GM18870 (cell line): ENCODE measurements at regions not wholly inside any gene's neighbourhood (a gene's known extent, or its start where the extent isn't known, plus 50 kb on each side); places are given as distances from the start of the nearest gene placed in this dataset.

Experiments used
- ATAC-seq: cut with Tn5 transposase; IDR thresholded peaks from one replicate; pipeline ENCODE4 v1.9.1; 2021; ENCODE audit warnings: moderate library complexity; ENCODE audit not compliant: unreplicated experiment

DNA sequence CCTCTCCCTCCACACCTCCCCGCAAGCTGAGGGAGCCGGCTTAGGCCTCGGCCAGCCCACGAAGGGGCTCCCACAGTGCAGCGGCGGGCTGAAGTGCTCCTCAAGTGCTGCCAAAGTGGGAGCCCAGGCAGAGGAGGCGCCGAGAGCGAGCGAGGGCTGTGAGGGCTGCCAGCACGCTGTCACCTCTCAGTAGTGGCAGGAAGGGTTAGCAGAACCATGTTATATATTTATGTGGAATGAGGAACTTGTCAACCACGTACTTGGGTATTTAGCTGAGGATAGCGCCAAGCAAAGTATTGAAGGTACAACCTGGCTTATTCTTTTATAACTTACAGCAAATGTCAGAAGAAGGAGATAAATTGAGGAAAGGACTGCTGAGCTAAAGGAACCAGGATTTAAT is 144.1 kb upstream of the MGAT5 start:
- ATAC-seq = no peak

DNA sequence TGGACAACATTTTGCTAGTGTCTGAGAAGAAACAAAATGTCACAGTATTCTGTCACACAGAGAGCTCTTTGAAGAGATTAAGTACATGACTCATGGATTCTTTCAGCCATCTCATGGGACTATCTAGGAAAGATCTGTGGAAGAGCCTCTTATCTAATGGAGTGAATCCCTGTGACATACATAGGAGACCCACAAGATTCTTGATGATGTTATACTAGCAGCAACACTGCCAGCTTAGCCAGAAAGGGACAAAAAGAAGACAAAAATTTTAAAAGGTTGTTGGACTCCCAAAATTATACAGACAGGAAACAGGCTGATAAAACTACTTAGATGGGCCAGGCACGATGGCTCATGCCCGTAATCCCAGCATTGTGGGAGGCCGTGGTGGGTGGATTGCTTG is 143.3 kb upstream of the MGAT5 start:
- no peak for ATAC-seq

DNA sequence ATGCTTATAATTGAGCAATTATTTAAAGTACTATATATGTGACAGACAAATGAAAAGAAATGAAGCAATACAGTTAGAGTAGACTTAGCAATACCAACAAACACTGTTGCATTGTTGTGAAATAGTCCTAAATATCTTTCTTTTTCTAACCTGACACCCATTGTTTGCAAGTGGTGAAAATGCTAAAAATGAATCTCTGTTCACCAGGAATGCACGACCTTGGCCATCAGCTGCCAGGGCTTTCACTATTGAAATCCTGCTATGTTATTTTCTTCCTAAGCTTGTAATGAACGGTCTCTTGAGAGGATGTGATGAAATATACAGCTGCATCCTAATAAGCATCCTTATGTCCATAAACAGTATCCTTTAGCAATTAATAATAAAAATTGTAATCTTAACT is 136.2 kb upstream of the MGAT5 start:
- no peak for ATAC-seq

DNA sequence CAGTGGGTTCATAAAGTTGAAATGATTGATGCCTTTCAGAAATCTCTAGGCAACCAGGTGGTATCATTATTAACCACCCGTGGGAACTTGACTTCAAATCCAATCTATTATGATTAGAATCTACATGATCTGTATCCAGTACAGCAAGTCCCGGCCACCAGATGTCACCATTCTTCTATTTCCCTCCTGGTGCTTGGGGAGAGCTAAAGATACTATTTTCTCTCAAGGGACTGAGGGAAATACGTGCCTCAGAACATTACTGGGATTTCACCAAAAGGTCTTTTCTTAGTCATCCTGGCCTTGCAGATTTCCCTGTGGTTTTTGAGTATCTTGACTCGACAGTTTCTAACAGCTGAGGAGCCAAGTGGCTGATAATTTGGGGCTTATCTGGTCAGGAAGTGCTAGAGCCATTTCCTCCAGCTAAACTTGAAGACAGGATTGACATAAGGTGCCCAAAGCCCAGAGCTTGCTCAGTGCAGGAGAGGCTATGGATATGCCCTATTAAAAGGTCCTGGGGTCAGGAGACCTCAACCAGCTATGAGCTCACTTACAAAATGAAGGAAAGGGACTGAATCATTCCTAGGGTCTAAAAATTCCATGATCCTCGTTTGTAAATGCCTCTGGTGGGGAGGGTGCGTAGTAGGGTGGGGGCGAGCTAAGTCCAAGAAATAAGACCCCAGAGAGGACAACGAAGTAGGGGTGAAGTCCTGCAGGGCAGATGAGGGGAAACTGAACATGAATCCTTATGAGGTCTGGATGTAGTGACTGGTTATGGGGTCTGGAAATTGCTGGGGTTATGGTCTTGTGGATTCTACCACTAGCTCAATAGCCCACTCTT is 135.4 kb upstream of the MGAT5 start:
- ATAC-seq = peak; percentile 78

DNA sequence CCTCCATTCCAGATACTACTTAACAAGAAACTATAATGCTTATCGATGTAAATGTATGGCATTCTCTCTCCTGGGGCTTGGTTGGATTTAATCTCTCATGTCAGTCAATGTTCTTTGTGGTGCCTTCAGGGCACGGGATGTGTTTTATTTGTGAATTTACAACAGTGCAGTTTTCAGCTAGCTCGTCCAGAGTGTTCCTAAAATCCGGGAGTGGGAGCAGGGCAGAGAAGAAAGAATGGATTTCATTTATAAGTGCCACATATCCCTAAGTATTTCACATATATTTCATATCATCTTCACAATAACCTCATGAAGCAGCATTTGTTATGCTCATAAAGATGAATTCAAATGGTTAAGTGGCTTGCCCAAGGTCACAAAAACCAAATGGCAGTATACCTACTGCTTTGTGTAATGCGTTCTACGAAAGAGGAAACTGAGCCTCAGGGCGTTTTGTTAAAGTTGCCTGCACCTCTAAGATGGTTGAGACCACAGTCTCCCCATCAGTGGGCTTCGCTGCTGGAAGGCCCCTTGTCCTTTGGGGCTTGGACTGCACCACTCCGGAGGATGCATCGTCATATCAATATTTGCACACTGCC is 134.7 kb upstream of the MGAT5 start:
- ATAC-seq = peak; percentile 6

DNA sequence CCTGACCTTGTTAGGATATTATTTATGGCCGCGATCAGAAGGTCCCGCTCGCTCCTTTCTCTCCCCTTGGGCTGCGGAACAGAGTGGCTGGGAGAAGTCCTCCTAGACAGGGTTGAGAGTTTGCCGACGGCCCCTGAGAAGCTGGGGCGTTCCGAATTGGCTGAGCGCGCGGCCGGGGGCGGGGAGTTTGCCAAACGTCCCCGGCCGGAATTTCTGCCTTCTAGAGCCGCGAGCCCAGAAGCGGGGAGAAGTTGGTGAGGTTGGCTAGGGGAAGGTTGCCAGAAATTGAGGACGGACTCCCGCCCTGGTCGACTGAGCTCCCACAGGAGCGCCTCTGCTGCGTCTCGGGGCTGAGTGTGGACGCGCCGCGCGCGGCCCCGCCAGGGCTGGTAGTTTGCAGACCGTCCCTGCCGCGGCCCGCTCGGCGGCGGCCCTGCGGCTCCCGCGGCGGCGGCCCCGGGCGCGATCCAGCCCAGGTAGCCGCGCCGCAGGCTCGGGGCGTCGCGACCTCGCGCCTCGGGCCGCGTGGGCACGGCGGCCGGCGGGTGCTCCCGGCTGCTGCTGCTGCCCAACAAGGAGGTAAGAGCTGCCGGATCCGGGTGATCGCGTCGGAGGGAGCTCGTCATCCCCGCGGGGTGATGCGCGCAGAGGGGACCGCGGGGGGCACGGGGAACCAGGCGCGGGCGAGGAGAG is 134.0 kb upstream of the MGAT5 start:
- peak; percentile 42 for ATAC-seq

DNA sequence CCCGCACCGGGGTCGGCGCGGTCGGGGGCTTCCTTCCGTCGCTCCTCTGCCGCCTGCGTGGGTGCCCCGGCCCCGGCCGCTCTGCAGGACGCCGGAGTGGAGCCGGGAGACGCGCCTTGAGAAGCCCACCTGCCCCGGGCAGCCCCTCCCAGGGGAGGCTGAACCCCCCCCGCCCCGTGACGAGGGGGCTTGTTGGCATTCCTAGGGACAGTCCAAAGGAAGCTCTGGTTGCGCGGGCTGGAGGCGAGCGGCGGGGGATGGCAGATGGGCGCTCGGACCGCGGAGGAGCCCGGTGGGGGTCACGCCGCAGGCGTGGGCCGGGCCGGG is 133.5 kb upstream of the MGAT5 start:
- ATAC-seq = no peak

DNA sequence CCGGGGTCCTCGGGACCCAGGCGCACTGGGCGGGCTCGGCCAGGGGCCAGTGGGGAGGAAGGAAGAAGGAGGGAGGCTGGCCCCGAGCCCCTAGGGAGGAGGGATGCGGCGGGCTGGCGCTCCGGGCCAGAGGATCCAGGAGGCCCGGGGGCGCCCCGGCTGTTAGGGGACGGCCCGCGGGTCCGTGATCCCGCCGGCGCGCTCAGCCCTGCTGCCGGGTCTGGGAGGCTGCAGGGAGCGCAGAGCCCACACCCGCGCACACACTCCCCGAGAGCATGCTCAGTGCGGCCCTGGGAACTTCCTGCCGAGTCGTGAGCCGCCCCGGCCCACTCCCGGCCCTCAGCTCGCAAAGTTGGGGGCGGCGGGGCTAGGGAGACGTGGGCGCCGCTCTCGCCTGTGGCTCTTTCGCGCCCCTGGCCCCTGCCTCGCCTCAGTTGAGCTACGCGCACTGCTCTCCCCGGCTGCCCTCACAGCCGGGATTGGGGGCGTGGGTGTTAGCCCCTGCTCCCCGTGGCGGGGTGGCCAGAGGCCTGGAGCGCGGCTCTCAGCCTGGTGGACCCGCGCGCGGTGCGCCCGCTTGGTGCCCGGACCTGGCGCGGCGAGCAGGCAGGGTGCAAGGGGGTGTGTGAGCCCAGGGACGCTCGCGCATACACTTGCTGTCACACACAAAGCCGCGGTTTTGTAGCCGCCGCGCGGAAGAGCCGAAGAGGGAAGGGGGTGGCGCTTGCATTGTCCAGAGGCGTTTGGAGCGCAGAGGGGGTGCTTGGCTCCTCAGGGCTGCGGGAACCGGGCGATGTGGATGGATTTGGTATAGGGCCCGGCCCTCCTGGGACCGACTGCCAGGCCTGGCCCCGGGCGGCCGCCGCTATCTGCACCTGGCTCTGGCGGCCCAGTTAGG is 132.9 kb upstream of the MGAT5 start:
- peak; percentile 24 for ATAC-seq

DNA sequence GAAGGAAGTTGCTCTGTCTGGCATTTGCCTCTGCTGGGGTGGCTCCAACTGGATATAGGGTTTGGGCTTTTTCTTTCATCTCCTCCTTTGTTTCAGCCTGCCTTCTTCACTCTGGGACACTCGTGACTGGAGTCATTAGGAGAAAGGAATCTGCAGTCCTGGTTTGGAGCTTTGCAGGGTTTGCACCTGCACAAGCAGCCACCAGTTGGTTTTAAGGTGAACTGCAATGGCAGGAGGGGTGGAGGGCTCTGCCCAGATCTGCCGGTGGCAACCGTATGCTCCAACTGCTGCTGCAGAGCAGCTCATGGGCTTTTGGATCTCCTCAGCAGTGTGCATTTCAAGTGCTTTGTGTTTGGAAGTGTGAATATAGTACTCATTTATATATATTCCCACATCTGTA is 131.3 kb upstream of the MGAT5 start:
- no peak for ATAC-seq

DNA sequence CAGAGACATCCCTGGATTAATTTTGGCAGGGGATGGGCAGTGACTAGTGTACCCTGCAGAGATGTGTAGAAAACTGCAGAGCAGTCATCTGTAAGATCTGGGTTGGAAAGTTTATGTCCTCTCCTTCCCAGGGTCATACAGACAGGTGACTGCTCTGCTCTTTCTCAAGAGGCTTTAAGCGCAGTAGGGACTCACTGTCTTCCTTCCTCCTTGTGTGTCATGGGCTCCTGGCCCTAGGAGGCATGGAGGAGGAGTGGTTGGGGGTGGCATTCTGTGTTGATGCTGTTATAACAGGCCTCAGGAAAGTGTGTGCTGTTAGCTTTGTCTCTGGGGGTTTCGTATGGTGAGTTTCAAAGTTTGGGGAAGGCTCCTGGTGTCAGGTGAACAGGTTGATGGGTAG is 130.5 kb upstream of the MGAT5 start:
- no peak for ATAC-seq

DNA sequence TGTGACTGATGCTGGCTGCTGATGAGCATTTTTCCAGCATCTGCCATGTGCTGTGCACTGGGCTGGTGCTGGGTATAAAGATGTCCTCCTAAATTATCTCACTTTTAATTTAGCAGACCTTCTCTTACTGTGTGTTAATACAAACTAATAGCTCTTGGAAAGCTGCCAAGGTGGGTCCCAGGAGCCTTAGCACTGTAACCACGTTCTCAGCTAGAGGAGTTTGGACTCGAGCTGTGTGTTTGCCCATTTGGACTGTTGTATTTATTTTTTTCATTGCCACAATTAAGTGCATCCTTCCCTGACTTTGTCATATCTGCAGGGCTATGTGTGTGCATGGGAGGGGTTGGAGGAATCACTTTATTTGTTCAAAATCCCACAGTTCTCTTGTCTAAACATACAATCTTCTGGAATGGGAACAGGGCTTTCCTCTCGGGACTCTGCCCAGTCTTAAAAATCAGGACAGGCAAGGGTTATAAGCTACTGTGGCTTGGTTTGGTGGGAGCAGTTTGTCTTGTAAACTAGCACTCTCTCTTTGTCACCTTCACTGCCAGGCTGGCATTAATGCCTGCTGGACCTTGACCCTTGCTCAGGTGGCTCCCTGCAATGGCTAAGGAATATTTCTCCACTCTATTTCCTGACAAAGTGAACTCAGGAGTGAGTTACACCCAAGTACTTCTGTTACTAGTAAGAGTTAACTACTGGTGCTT is 129.7 kb upstream of the MGAT5 start:
- no peak for ATAC-seq

DNA sequence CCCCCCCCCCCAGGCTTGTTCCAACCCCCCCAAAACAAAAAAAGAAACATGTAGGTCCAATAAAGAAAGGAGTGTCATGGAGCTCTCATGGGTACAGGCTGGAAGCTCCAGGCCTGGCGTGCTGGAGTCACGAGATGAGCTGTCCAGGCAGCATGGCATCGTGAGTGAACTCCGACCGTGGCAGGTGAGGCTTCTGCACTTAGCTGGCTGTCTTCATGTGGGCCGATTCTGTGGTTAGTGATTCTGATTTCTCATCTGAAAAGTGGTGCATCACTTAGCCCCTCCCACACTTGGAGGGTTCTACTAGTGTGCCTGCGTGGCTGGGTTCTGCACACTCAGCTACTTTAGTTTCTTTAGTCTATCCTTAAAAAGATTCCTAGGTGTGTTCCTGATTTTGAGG is 126.4 kb upstream of the MGAT5 start:
- ATAC-seq = peak; percentile 61

DNA sequence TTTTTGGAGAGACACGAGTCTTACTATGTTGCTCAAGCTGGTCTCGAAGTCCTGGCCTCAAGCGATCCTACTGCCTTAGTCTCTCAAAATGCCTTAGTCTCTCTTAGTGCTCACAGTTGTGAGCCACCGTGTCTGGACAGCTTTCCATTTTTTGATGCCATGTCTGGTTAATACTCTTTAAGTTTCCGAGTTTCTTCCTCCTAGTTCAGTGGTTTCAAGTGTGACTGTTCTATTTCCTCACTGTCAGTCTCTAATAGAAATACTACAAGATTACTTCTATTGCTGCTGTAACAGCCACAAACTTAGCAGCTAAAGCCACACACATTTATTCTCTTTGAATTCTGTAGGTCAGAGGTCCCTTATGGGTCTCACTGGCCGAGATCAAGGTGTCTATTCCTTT is 125.1 kb upstream of the MGAT5 start:
- no peak for ATAC-seq

DNA sequence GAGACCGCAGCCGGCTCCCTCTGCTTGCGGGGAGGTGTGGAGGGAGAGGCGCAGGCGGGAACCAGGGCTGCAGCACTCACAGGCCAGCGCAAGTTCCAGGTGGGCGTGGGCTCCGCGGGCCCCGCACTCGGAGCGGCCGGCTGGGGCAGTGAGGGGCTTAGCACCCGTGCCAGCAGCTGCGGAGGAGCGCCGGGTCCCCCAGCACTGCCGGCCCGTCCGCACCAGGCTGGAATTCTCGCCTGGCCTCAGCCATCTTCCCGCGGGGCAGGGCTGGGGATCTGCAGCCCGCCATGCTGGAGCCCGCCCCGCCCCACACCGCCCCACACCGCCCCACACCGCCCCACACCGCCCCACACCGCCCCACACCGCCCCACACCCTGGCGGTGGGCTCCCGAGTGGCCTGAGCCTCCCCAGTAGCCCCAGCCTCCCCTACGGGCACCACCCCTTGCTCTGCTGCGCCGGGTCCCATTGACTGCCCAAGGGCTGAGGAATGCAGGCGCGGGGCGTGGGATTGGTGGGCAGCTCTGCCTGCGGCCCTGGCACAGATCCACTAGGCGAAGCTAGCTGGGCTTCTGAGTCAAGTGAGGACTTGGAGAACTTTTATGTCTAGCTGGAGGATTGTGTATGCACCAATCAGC is 123.9 kb upstream of the MGAT5 start:
- ATAC-seq = no peak

DNA sequence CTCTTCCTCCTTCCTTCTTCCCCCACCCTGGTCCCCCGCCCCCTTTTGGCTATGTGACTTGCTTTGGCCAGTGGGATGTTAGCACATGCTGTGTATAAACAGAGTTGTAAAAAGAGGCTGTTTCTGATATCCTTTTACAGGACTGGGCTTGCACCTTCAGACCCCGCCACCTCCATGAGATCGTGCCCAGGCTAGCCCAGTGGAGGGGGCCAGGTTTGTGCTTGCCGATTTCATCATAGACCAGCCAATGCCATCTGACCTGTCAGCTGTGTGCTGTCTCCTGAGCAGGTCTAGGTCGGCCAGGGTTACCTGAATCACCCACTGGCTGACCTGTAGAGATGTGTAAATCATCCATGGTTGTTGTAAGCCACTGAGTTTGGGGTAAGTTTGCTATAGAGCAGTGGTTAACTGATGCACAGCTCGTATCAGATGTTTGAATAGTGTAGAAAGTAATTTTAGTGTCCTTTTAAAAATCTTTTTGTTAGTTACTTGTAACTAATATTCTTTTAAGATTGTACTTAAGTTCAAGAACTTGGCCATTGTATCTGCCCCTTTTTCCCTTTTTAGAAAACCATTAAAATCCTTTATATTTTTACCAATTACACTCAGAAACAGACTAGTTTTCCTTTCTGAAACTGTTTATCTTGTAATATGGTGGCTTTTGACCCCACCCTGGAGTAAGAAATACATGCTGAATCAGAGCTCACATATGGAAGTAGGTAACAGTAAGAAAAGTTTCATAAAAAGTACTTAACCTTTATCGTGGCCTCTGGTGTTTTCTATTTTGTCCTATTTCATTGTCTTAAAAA is 122.0 kb upstream of the MGAT5 start:
- no peak for ATAC-seq

DNA sequence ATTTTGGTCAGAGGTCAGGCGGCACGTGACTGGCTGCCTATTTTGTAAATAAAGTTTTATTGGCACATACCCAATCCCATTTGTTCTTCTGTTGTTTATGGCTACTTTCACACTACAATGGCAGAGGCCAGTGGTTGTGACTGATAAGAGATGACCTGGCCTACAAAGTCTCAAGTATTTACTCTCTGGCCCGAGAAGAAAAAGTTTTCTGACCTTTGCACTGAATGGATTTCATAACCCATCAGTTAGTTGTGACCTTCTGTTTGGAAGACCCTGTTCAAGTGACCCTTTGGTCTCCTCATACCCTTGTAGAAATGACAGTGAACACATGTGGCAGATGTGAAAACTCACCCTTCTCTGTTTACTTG is 121.4 kb upstream of the MGAT5 start:
- ATAC-seq = no peak

DNA sequence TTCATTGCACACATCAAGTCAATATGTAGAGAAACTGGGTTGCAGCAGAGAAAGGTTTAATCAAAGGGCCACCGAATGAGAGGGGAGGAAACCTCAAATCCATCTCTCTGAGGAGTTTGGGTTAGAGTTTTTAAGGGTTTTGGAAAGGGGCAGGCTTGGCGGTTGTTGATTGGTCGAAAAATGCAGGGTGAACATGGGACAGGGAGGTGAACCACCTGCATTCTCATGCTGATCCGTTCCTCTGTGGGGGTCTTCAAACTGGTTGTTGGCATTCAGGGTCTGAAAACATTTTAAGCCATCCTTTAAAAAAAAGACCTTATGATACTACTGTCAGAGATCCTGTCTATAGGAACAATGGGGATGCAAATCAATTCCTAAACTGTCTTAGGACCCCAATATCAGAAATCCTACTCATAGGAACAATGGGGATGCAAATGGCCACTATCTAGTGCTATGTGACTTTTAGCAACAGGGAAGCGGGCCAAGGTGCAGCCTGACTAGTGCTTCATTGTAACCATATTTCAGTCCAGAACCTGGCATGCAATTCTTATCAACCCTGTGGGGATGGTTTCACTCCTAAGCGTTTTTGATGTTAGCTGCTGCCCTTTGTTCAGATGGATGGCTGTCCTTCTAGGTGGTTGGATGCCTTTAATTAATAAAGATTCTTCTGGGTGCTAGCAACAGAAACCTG is 120.1 kb upstream of the MGAT5 start:
- ATAC-seq = no peak

DNA sequence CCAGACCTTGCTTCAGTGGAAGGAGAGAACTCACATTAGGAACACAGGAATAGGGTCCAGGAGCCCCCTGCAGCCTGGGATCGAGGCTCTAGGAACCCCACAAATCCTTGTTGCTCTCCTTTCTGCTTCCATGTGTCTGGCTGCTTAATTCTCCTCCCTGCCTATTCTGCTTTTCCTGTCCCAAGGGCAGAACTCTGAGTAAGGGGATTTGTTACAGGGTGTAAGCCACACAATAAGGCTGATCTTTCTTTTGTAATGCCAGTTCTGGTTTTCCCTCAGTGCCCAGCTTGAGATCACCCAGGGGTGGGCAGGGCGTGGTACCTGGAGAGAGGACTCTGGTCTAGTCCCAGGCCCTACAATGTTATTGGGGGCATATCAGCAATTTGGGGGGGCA is 119.6 kb upstream of the MGAT5 start:
- ATAC-seq = no peak

DNA sequence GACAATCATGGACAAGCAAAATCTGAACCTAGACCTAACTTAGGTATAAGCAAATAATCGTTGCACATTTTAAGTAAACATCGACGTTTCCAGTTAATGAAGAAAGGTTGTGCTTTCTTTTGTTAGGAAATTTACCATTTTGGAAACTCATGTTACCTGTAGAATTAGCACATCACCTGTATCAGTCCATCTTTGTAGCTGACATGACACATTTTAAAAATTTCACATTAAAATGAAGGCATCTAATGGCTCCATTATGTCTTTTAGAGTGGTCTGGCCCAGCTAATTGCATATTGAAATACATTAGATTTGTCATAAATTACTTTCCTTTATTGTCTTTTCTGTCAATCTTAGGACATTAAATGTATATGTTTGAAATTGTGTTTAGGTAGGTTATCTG is 119.0 kb upstream of the MGAT5 start:
- ATAC-seq = no peak
